Astrocyte (in vitro differentiated cells and primary cell): ENCODE measurements at regions not wholly inside any gene's neighbourhood (a gene's known extent, or its start where the extent isn't known, plus 50 kb on each side); places are given as distances from the start of the nearest gene placed in this dataset.
A peak's percentile ranks its signal among the peaks of the same experiment; 100 is the strongest.

ENCODE experiments used
- DNase-seq: peaks from one replicate; pipeline ENCODE4 v3.0.0-alpha.2; 2010; ENCODE audit warnings: low read depth
- FAIRE-seq: peaks from 2 replicates; lab custom pipeline; 2011; peaks lifted over from hg19 to GRCh38; lab: Jason Lieb, UNC
- H2AFZ ChIP-seq: 2 replicates; pipeline ENCODE4 v1.6.0; 2012; ENCODE audit warnings: low read depth, low read length, inconsistent platforms
- H3K27ac ChIP-seq: 2 replicates; pipeline ENCODE4 v1.5.1; 2011; ENCODE audit warnings: low read depth, low read length, inconsistent platforms
- H3K27me3 ChIP-seq: 2 replicates; pipeline ENCODE4 v1.6.0; 2011; ENCODE audit warnings: low read length, inconsistent platforms; ENCODE audit not compliant: insufficient read depth
- H3K36me3 ChIP-seq: 2 replicates; pipeline ENCODE4 v1.5.1; 2011; ENCODE audit warnings: low read length, inconsistent platforms; ENCODE audit not compliant: insufficient read depth
- H3K4me1 ChIP-seq: 2 replicates; pipeline ENCODE4 v1.5.1; 2011; ENCODE audit warnings: low read length, inconsistent platforms; ENCODE audit not compliant: insufficient read depth
- H3K4me2 ChIP-seq: 2 replicates; pipeline ENCODE4 v1.6.0; 2012; ENCODE audit warnings: low read length, inconsistent platforms
- H3K4me3 ChIP-seq: 2 replicates; pipeline ENCODE4 v1.5.1; 2011; ENCODE audit warnings: low read depth, mild to moderate bottlenecking, low read length, inconsistent platforms; ENCODE audit not compliant: insufficient read depth
- H3K79me2 ChIP-seq: 2 replicates; pipeline ENCODE4 v1.6.0; 2012; ENCODE audit warnings: mild to moderate bottlenecking, low read length, inconsistent platforms; ENCODE audit not compliant: insufficient read depth
- H3K9ac ChIP-seq: 2 replicates; pipeline ENCODE4 v1.6.0; 2012; ENCODE audit warnings: mild to moderate bottlenecking, low read length, inconsistent platforms
- H3K9me3 ChIP-seq: 2 replicates; pipeline ENCODE4 v1.5.1; 2012; ENCODE audit warnings: low read depth, mild to moderate bottlenecking, low read length, inconsistent platforms; ENCODE audit not compliant: insufficient read depth
- H4K20me1 ChIP-seq: 2 replicates; pipeline ENCODE4 v1.6.0; 2012; ENCODE audit warnings: low read length, inconsistent platforms; ENCODE audit not compliant: insufficient read depth
- H3K27ac Mint-ChIP-seq: one replicate; pipeline ENCODE4 v1.8.0; 2021; ENCODE audit warnings: mild to moderate bottlenecking, mixed read lengths; ENCODE audit not compliant: unreplicated experiment
- H3K27me3 Mint-ChIP-seq: one replicate; pipeline ENCODE4 v1.8.0; 2021; ENCODE audit warnings: low read depth, mixed read lengths; ENCODE audit not compliant: unreplicated experiment
- H3K36me3 Mint-ChIP-seq: one replicate; pipeline ENCODE4 v1.8.0; 2021; ENCODE audit warnings: low read depth, mixed read lengths; ENCODE audit not compliant: unreplicated experiment
- H3K4me1 Mint-ChIP-seq: one replicate; pipeline ENCODE4 v1.8.0; 2021; ENCODE audit warnings: low read depth, mixed read lengths; ENCODE audit not compliant: unreplicated experiment
- H3K4me3 Mint-ChIP-seq: one replicate; pipeline ENCODE4 v1.8.0; 2021; ENCODE audit warnings: mild to moderate bottlenecking, moderate library complexity, mixed read lengths; ENCODE audit not compliant: unreplicated experiment
- H3K9me3 Mint-ChIP-seq: one replicate; pipeline ENCODE4 v1.8.0; 2021; ENCODE audit warnings: mild to moderate bottlenecking, mixed read lengths; ENCODE audit not compliant: unreplicated experiment
- EZH2 ChIP-seq: IDR thresholded peaks from 2 replicates; pipeline ENCODE4 v1.6.1; 2012; ENCODE audit warnings: mild to moderate bottlenecking, low read length, inconsistent platforms; ENCODE audit not compliant: insufficient read depth
- TF ChIP-seq, protein P1 (sequence below): IDR thresholded peaks from 2 replicates; pipeline ENCODE4 v1.5.1; 2011; ENCODE audit warnings: low read depth, mild to moderate bottlenecking, inconsistent platforms, low read length, moderate library complexity; ENCODE audit not compliant: insufficient read depth

DNA sequence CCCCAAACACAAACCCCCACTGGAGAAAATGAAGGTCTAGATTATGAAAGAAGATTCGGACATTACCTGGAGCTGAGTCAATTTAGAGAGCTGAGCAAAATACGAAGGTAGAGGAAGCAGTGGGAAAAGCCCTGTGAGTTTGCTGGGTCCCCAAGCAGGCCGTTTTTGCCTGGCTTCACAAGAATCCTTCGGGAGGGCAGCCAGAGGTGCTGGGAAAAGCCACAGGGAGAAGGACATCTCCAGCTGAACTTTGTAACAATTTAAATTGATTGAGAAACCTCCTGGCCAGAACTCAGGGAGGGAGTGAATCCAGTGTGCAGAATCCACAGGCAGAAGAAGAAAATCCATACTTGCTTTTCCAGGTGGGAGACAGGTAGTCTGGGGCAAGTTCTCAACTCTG, 319.1 kb upstream of the CT83 start:
- Histone ChIP-seq H2AFZ (no peak overlapping the region), H3K79me2 (no peaks in the 10 kb centered on the region), H3K9me3 (no peaks in the 10 kb centered on the region), H3K27me3 (no peaks in the 10 kb centered on the region), H3K4me2 (no peak overlapping the region), H3K4me1 (no peaks in the 10 kb centered on the region), H3K9ac (no peak overlapping the region), H4K20me1 (no peaks in the 10 kb centered on the region), H3K36me3 (no peaks in the 10 kb centered on the region), H3K4me3 (no peak overlapping the region), H3K27ac (no peak overlapping the region)
- no peaks in the 10 kb centered on the region for H3K36me3 Mint-ChIP-seq
- FAIRE-seq = no peak
- H3K27me3 Mint-ChIP-seq = no peaks in the 10 kb centered on the region
- H3K4me1 Mint-ChIP-seq = no peaks in the 10 kb centered on the region
- DNase-seq = no peak
- no peak overlapping the region for H3K4me3 Mint-ChIP-seq
- no peaks in the 10 kb centered on the region for H3K9me3 Mint-ChIP-seq
- TF ChIP-seq, protein P1, sequence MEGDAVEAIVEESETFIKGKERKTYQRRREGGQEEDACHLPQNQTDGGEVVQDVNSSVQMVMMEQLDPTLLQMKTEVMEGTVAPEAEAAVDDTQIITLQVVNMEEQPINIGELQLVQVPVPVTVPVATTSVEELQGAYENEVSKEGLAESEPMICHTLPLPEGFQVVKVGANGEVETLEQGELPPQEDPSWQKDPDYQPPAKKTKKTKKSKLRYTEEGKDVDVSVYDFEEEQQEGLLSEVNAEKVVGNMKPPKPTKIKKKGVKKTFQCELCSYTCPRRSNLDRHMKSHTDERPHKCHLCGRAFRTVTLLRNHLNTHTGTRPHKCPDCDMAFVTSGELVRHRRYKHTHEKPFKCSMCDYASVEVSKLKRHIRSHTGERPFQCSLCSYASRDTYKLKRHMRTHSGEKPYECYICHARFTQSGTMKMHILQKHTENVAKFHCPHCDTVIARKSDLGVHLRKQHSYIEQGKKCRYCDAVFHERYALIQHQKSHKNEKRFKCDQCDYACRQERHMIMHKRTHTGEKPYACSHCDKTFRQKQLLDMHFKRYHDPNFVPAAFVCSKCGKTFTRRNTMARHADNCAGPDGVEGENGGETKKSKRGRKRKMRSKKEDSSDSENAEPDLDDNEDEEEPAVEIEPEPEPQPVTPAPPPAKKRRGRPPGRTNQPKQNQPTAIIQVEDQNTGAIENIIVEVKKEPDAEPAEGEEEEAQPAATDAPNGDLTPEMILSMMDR = no peak
- TF ChIP-seq EZH2 = no peak
- no peak overlapping the region for H3K27ac Mint-ChIP-seq

DNA sequence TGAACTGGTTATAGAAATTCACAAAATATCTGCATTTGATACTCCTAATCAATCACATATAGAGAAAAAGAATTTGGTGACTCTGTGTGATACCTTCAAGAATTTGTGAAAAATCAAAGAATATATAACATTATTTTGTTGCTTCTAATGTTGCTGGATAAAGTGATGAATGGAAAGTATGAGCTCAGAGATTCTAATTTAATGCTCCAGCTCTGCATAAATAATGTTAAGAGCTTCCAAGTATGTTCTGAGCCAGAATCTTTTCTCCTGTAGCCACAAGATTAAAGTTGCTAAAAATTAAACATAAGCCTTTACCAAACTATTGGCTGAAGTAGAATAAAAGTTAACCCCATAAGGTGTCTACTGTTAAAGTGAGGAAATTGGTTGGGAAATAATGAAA, 294.7 kb upstream of the CT83 start:
- Histone ChIP-seq H3K9me3 (no peaks in the 10 kb centered on the region), H3K4me3 (no peak overlapping the region), H3K4me2 (no peak overlapping the region), H3K27ac (no peak overlapping the region), H2AFZ (no peak overlapping the region), H3K4me1 (no peaks in the 10 kb centered on the region), H3K27me3 (no peaks in the 10 kb centered on the region), H3K36me3 (no peaks in the 10 kb centered on the region), H3K79me2 (no peaks in the 10 kb centered on the region), H3K9ac (no peak overlapping the region), H4K20me1 (no peaks in the 10 kb centered on the region)
- Mint-ChIP-seq H3K9me3 (no peaks in the 10 kb centered on the region), H3K4me3 (no peak overlapping the region), H3K36me3 (no peaks in the 10 kb centered on the region), H3K27ac (no peak overlapping the region), H3K27me3 (no peaks in the 10 kb centered on the region), H3K4me1 (no peaks in the 10 kb centered on the region)
- no peak for TF ChIP-seq EZH2
- TF ChIP-seq, protein P1 = no peak
- no peak for DNase-seq
- peak; percentile 9 for FAIRE-seq

DNA sequence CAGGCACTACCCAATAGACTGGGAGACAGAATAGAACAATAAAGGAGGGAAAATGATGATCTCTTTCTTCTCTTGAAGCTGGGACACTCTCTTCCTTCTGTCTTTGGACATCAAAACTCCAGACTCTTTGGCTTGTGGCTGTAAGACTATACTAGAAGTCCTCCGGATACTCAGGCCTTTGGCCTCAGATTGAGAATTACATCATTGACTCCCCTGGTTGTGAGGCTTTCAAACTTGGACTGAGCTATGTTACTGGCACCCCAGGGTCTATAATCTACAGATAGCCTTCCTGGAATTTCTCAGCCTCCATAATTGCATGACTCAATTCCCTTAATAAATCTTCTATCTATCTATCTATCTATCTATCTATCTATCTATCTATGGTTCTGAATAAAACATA, 294.2 kb upstream of the CT83 start:
- H3K4me3 Mint-ChIP-seq = no peak overlapping the region
- Histone ChIP-seq H3K36me3 (no peaks in the 10 kb centered on the region), H4K20me1 (no peaks in the 10 kb centered on the region), H3K4me3 (no peak overlapping the region), H3K27ac (no peak overlapping the region), H3K27me3 (no peaks in the 10 kb centered on the region), H3K4me2 (no peak overlapping the region), H2AFZ (no peak overlapping the region), H3K9me3 (no peaks in the 10 kb centered on the region), H3K79me2 (no peaks in the 10 kb centered on the region), H3K4me1 (no peaks in the 10 kb centered on the region), H3K9ac (no peak overlapping the region)
- no peak for TF ChIP-seq EZH2
- TF ChIP-seq, protein P1 = no peak
- no peak overlapping the region for H3K27ac Mint-ChIP-seq
- DNase-seq = no peak
- no peaks in the 10 kb centered on the region for H3K4me1 Mint-ChIP-seq
- no peaks in the 10 kb centered on the region for H3K27me3 Mint-ChIP-seq
- no peaks in the 10 kb centered on the region for H3K9me3 Mint-ChIP-seq
- FAIRE-seq = peak; percentile 82
- no peaks in the 10 kb centered on the region for H3K36me3 Mint-ChIP-seq
